ENCODE measurements at regions not wholly inside any gene's neighbourhood (a gene's known extent, or its start where the extent isn't known, plus 50 kb on each side); places are given as distances from the start of the nearest gene placed in this dataset.

DNA sequence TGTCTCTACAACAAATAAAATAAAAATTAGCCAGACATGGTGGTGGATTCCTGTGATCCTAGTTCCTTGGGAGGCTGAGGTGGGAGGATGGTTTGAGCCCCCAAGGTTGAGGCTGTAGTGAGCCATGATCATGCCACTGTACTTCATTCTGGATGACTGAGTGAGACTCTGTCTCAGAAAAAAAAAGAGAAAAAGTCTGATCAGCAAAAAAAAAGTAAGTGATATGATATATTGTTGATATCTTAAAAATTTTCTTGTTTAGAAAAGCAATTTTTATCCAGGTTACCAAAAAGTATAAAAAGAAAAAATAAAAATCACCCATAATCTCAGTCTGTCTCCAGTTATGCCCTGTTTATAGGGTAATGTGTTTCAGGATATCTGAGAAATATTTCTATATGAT lies 251.4 kb downstream of the OTOL1 start:
- TF ChIP-seq, protein P1, sequence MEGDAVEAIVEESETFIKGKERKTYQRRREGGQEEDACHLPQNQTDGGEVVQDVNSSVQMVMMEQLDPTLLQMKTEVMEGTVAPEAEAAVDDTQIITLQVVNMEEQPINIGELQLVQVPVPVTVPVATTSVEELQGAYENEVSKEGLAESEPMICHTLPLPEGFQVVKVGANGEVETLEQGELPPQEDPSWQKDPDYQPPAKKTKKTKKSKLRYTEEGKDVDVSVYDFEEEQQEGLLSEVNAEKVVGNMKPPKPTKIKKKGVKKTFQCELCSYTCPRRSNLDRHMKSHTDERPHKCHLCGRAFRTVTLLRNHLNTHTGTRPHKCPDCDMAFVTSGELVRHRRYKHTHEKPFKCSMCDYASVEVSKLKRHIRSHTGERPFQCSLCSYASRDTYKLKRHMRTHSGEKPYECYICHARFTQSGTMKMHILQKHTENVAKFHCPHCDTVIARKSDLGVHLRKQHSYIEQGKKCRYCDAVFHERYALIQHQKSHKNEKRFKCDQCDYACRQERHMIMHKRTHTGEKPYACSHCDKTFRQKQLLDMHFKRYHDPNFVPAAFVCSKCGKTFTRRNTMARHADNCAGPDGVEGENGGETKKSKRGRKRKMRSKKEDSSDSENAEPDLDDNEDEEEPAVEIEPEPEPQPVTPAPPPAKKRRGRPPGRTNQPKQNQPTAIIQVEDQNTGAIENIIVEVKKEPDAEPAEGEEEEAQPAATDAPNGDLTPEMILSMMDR (IDR thresholded peaks at IDR 0.05) = no peak
- TF ChIP-seq POLR2A (IDR thresholded peaks at IDR 0.05) = no peak
